ENCODE measurements at regions not wholly inside any gene's neighbourhood (a gene's known extent, or its start where the extent isn't known, plus 50 kb on each side); places are given as distances from the start of the nearest gene placed in this dataset.
"Not testable (repeated sequence)": the region's sequence is repeated elsewhere in the genome, so short reads cannot be mapped to it uniquely, and the experiment has no call there.

DNA sequence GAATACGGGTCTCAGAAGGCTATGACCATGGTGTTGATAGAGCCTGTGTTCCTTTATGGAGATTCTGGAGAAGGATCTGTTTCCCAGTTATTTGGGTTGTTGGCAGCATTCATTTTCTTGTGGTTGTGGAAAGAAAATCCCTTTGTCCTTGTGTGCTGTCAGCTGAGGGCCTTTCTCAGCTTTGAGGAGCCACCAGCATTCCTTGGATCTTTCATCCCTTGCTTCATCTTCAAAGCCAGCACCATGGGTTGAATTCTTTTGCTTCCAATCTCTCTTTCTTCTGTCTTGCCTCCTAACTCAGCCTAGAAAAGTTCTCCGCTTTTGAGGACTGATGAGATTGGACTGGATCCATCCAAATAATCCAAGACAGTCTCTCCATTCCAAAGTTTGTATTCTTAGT lies 103.2 kb upstream of the MMADHC start:
- FAIRE-seq (no peak), DNase-seq (ENCODE audit: insufficient read length, low spot score) (no peak)

DNA sequence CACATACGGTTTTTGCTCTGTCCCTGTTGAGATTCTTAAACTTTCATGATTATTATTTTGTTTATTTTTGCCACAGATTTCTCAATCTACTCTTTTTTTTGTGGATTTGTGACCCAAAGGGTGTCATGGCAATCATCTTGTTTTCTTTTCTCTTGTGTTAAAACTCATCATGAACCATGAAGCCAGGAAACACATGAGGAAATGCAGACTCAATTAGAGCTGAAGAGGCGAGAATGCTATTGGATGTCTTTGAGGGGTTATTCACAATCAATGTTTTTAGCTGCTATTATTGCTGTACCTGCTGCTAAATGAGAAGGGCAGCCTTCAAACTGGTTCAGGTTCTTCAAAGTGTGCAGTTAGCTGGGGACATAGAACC lies 99.5 kb upstream of the MMADHC start:
- DNase-seq (ENCODE audit: insufficient read length, low spot score) (no peak), FAIRE-seq (no peak)

- DNase-seq (ENCODE audit: insufficient read length, low spot score) (no peak), FAIRE-seq (no peak)
These were observed 98.8 kb upstream of the MMADHC start for GRCh38 chr2:149686136-149687051.

GRCh38 chr2:149685401-149685800 lies 97.8 kb upstream of the MMADHC start:
- FAIRE-seq, result not testable (repeated sequence)

DNA sequence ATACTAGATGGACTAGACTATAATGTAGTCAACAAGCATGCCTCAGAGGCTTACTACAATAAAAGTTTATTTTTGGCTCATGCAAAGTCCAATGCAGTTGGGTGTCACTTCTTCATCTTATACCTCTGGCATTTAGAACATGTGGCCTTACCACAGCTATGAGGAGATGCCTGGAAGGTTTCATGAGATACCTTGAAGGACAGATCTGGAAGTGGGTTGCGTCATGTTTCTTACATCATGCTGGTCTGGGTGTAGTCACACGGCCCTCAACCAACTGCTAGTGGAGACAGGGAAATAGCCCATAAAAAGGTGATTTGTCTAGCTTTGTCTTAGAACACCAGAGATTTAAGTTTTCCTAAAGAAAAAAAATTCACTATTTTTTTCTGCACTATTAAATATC lies 91.7 kb upstream of the MMADHC start:
- DNase-seq (ENCODE audit: insufficient read length, low spot score) (no peak), FAIRE-seq (no peak)

More at GRCh38 chr2:149685401-149685800, 97.8 kb upstream of the MMADHC start:
- DNase-seq (ENCODE audit: insufficient read length, low spot score), result not testable (repeated sequence)

DNA sequence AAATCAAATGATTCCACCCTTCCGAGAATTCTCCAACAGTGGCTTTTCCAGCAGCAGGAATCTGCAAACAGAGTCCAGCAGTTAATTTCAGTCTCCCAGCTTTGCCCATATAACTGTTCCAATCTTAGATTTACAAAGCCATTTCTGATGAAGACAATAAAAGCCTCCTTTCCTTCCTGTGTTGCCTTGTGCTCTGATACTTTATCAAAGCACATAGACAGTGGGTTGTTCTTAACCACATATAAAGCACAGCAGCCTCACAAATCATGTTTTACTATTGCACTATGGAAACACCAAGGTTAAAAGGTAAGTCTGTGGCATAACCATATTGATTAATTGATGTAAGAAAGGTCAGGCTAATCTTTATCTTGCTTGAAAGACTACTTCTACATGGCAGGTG lies 89.8 kb upstream of the MMADHC start:
- no peak for DNase-seq (ENCODE audit: insufficient read length, low spot score)
- FAIRE-seq, result no peak

DNA sequence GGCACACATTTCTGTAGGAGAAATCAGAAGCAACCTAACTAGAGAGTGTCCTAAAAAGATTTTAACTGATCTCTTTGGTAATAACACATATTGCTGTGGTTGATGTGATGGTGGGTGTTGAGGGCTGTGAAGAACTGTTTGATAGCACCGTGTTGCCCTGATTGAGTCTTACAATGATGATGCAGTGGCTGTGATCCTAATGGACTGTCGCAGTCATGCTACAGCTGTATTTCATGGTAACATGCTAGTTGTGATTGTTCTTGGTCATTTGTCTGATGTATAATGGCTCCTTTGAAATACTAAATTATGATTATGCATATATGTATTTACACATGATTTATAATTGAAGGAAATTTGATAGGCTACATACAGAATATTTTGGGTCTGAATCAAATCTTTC lies 82.5 kb upstream of the MMADHC start:
- DNase-seq (ENCODE audit: insufficient read length, low spot score), result no peak
- FAIRE-seq, result no peak

DNA sequence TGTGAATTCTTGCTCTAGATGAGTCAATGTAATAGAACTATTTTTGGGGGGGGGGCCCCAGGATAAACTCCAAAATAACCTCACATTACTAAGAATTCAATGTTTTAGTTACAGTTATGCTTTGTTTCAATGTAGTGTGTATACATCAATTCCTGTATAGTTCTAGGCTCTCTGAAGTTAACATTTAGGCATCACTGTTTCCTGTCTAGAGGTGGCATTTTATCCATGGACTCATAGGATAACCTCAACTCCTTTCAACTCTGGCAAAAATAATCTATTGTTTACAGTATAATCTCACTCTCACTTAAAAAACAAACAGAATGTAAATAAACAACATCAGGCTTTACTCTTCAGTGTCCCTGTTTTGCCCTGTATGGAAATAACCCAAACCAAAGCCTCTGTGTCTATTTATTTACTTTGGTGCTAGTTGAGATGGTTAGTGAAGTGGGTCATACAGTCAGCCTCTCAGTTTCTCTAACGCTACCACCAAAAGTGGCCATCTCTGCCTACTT lies 79.3 kb upstream of the MMADHC start:
- FAIRE-seq (no peak), DNase-seq (ENCODE audit: insufficient read length, low spot score) (no peak)

DNA sequence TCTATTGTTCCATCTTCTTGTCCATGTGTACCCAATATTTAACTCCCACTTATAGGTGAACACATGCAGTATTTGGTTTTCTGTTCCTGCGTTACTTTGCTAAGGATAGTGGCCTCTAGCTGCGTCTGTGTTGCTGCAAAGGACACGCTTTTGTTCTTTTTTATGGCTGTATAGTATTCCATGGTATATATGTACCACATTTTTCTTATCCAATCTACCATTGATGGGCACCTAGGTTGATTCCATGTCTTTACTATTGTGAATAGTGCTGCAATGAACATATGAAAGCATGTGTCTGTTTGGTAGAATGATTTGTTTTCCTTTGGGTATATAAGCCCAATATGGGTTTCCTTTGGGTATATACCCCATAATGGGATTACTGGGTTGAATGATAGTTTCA lies 77.3 kb upstream of the MMADHC start:
- FAIRE-seq (no peak), DNase-seq (ENCODE audit: insufficient read length, low spot score) (no peak)

GRCh38 chr2:149662556-149662955 lies 75.0 kb upstream of the MMADHC start:
- no peak for DNase-seq (ENCODE audit: insufficient read length, low spot score)
- no peak for FAIRE-seq

GRCh38 chr2:149661844-149662243 lies 74.3 kb upstream of the MMADHC start:
- FAIRE-seq (no peak), DNase-seq (ENCODE audit: insufficient read length, low spot score) (no peak)

DNA sequence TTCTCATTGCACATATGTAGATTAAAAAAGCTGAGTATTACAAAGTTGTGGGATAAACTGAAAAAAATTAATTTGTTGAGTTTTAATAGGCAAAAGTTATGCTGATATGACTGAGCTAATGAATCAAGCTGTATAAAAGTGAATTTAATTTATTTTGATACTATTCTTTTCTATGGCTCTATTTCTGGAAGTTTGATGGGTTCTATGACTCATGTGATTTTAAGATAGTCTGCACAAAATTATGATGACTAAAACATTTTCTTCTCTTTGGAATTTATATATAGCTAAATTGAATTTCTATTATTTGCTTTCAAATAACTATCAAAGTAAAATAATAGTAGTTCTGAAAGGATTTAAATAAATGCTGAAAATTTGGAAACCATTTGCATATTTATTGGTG lies 71.0 kb upstream of the MMADHC start:
- DNase-seq (ENCODE audit: insufficient read length, low spot score), result no peak
- FAIRE-seq, result no peak

GRCh38 chr2:149657401-149658040 lies 69.9 kb upstream of the MMADHC start:
- DNase-seq (ENCODE audit: insufficient read length, low spot score) (no peak), FAIRE-seq (no peak)

GRCh38 chr2:149656996-149657395 lies 69.4 kb upstream of the MMADHC start:
- FAIRE-seq, result no peak

GRCh38 chr2:149653831-149654445 lies 66.4 kb upstream of the MMADHC start:
- FAIRE-seq, result no peak
- DNase-seq (ENCODE audit: insufficient read length, low spot score), result no peak

More at GRCh38 chr2:149656996-149657395, 69.4 kb upstream of the MMADHC start:
- no peak for DNase-seq (ENCODE audit: insufficient read length, low spot score)

- FAIRE-seq (no peak), DNase-seq (ENCODE audit: insufficient read length, low spot score) (no peak)
These were observed 65.4 kb upstream of the MMADHC start for GRCh38 chr2:149652926-149653325.

DNA sequence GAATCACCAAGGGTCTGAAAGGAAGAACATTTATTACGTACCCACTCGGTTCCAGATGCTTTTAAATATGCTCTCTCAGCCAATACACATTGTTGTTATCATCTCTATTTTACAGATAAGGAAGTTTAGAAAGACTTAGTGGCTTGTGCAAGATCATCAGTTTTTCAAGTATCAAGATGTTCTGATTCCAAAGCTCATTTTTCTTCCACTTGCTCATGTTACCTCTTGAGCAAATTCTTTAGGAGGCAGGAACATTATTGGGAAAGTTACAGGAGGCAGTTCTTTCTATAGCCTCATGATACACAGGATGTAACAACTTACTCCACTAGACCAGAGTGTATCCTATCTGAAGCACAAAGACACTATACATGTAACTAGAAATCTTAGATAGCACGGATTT lies 65.0 kb upstream of the MMADHC start:
- DNase-seq (ENCODE audit: insufficient read length, low spot score) (no peak), FAIRE-seq (no peak)

DNA sequence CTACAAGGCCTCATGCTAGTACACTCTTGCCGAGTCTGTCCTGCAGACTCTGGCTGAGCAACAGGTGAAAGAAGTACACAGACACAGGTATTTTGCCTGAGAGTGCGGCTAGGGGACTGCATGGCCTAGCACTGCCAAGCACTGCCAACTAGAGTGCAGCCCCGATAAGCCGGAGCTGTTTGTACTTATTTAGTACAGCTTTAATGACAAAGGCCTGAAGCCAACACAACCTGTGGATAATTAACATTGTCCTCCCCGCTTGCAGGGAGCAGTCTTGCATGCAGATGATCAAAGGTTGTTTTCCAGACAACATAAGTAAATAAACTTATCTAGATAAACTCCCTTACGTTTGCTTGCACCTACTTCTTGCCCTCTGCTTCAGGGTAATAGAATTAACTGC lies 63.7 kb upstream of the MMADHC start:
- FAIRE-seq, result no peak

DNA sequence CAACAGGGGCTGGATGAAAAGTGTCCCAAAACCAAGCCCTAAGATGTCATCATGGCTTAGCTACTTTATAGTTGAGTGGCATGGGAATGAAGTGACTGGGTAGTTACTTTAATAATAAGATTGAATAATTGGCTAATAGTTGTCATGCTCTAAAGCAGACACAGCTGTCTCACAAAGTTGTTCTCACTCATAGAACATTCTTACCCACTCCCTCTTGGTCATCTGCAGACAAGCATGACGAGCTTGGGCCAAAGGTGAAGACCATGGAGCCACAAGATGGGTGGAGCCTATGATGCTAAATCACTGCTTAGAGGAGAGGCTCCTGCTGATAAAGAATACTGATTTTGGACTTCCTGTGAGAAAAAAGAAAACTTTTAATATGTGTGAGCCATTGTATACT lies 62.4 kb upstream of the MMADHC start:
- FAIRE-seq (no peak), DNase-seq (ENCODE audit: insufficient read length, low spot score) (no peak)

More for the DNA sequence above, 63.7 kb upstream of the MMADHC start:
- DNase-seq (ENCODE audit: insufficient read length, low spot score), result no peak

DNA sequence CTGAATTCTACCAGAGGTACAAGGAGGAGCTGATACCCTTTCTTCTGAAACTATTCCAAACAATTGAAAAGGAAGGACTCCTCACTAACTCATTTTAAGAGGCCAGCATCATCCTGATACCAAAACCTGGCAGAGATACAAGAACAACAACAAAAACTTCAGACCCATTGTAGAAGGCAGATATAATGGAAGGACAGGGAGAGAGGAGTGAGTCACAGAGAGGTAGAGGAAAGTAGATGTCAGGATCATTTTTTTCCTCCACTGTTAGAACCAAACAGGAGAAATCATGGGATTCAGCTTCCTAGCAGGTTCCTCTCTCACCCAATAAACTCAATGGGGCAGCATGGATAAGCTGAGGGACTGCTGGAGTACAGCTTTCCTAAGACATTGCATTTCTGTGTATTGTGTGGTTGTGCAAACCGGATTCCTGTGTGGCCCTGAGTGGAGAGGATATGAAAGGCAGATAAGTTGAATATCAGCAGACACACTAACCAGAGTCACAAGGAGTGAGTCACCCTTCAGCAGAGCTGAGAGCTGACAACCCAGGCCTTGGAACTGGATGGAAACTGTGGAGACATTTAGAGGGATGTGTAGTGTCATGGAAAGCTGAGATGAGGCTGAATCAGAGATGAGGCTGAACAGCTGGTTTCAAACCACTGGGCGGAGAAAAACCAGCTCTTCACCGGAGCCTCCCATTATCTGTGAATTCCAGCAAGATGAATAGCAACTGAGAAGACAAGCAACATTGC lies 60.9 kb upstream of the MMADHC start:
- DNase-seq (ENCODE audit: insufficient read length, low spot score), result no peak
- FAIRE-seq, result no peak

DNA sequence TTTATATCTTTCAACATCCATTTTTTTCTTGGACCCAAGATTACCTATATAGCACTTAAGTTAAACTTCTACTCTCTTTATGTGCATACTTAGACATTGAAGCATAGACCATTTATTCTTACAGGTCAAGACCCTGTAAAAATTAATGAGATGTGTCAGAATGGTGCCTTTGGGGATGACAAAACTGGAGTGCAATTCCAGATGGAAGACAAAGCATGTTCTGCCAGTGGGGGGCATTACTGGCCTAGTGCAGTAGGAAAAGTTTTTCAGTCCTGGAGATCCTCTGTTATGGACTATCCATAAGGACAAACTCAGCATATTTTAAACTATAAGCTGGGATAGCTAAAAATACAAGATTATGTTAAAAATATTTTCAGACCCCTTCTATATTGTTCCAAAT lies 57.8 kb upstream of the MMADHC start:
- FAIRE-seq (no peak), DNase-seq (ENCODE audit: insufficient read length, low spot score) (no peak)

Measured in GM19239 (cell line).